GM23338 (cell line): ENCODE measurements at regions not wholly inside any gene's neighbourhood (a gene's known extent, or its start where the extent isn't known, plus 50 kb on each side); places are given as distances from the start of the nearest gene placed in this dataset.

ENCODE experiments used
- ATAC-seq: fragments of 200-7000 bp; cut with Tn5 transposase; 3 replicates; pipeline ENCODE4 v1.9.1; 2020
- DNase-seq: peaks from one replicate; pipeline ENCODE4 v3.0.0-alpha.2; 2015; ENCODE audit warnings: low spot score
- H2AFZ ChIP-seq: fragments of 200-600 bp; sonication (generic); 2 replicates; pipeline ENCODE4 v1.8.0; 2016; ENCODE audit warnings: antibody characterized with exemption, mild to moderate bottlenecking, moderate library complexity
- H3F3A ChIP-seq: fragments of 200-600 bp; sonication (generic); replicated peaks from 2 replicates; pipeline ENCODE4 v1.8.0; 2017; ENCODE audit warnings: antibody characterized with exemption, mixed run types, low read depth
- H3K27ac ChIP-seq: fragments of 200-600 bp; sonication (generic); 2 replicates; pipeline ENCODE4 v1.6.1; 2016; ENCODE audit warnings: low read depth
- H3K27me3 ChIP-seq: fragments of 200-600 bp; sonication (generic); 2 replicates; pipeline ENCODE4 v1.8.0; 2016; ENCODE audit warnings: mild to moderate bottlenecking, mixed run types, moderate library complexity; ENCODE audit not compliant: insufficient read depth
- H3K36me3 ChIP-seq: fragments of 200-600 bp; sonication (generic); 2 replicates; pipeline ENCODE4 v1.8.0; 2016; ENCODE audit warnings: mild to moderate bottlenecking; ENCODE audit not compliant: insufficient read depth
- H3K4me1 ChIP-seq: fragments of 200-600 bp; sonication (generic); 2 replicates; pipeline ENCODE4 v1.8.0; 2016; ENCODE audit warnings: mild to moderate bottlenecking, moderate library complexity; ENCODE audit not compliant: insufficient read depth
- H3K4me2 ChIP-seq: fragments of 200-600 bp; sonication (generic); 2 replicates; pipeline ENCODE4 v1.7.1; 2017; ENCODE audit warnings: mixed run types
- H3K4me3 ChIP-seq: fragments of 200-600 bp; sonication (generic); 2 replicates; pipeline ENCODE4 v1.6.1; 2016; ENCODE audit warnings: mixed run types
- H3K79me2 ChIP-seq: fragments of 200-600 bp; sonication (generic); replicated peaks from 2 replicates; pipeline ENCODE4 v1.8.0; 2017; ENCODE audit warnings: mild to moderate bottlenecking; ENCODE audit not compliant: insufficient read depth
- H3K9me2 ChIP-seq: fragments of 200-600 bp; sonication (generic); 2 replicates; pipeline ENCODE4 v1.8.0; 2017; ENCODE audit not compliant: insufficient read depth
- H4K20me1 ChIP-seq: fragments of 200-600 bp; sonication (generic); replicated peaks from 2 replicates; pipeline ENCODE4 v1.8.0; 2017; ENCODE audit warnings: mild to moderate bottlenecking; ENCODE audit not compliant: insufficient read depth
- H3K27ac Mint-ChIP-seq: 2 replicates; pipeline ENCODE4 v1.8.0; 2020; ENCODE audit warnings: inconsistent platforms, mild to moderate bottlenecking, moderate library complexity, mixed read lengths
- H3K27me3 Mint-ChIP-seq: 3 replicates; pipeline ENCODE4 v1.8.0; 2022; ENCODE audit warnings: low read depth, mild to moderate bottlenecking, moderate library complexity, mixed read lengths, inconsistent platforms; ENCODE audit not compliant: insufficient read depth, poor library complexity
- H3K36me3 Mint-ChIP-seq: 3 replicates; pipeline ENCODE4 v1.8.0; 2021; ENCODE audit warnings: low read depth, mild to moderate bottlenecking, inconsistent platforms, moderate library complexity, mixed read lengths
- H3K4me1 Mint-ChIP-seq: 3 replicates; pipeline ENCODE4 v1.8.0; 2020; ENCODE audit warnings: mild to moderate bottlenecking, inconsistent platforms, mixed read lengths
- H3K4me3 Mint-ChIP-seq: 3 replicates; pipeline ENCODE4 v1.8.0; 2021; ENCODE audit warnings: moderate library complexity, mild to moderate bottlenecking, inconsistent platforms, mixed read lengths
- H3K9me3 Mint-ChIP-seq: 3 replicates; pipeline ENCODE4 v1.8.0; 2020; ENCODE audit warnings: moderate library complexity, mild to moderate bottlenecking, inconsistent platforms, mixed read lengths
- CREB1 ChIP-seq: fragments of 250-450 bp; sonication (Bioruptor Pico); IDR thresholded peaks from 2 replicates; pipeline ENCODE4 v1.5.0; 2020; ENCODE audit warnings: low read depth, mild to moderate bottlenecking, moderate library complexity
- ETS1 ChIP-seq: IDR thresholded peaks from 2 replicates; pipeline ENCODE4 v1.6.1; 2016; ENCODE audit warnings: antibody characterized with exemption
- EZH2 ChIP-seq: fragments of 200-600 bp; sonication (generic); IDR thresholded peaks from one replicate; pipeline ENCODE4 v1.8.0; 2017; ENCODE audit warnings: antibody characterized with exemption, mild to moderate bottlenecking, low read depth; ENCODE audit not compliant: unreplicated experiment
- EZH2phosphoT487 ChIP-seq: fragments of 200-600 bp; sonication (generic); IDR thresholded peaks from one replicate; pipeline ENCODE4 v1.8.1; 2018; ENCODE audit warnings: antibody characterized with exemption; ENCODE audit not compliant: unreplicated experiment
- POLR2AphosphoS5 ChIP-seq: IDR thresholded peaks from 2 replicates; pipeline ENCODE4 v1.6.1; 2016; ENCODE audit warnings: antibody characterized with exemption, low read depth
- STAT1 ChIP-seq: IDR thresholded peaks from one replicate; pipeline ENCODE4 v1.6.1; 2016; ENCODE audit warnings: antibody characterized with exemption; ENCODE audit not compliant: unreplicated experiment
- ZNF114 ChIP-seq: fragments of 250-450 bp; sonication (Bioruptor Pico); IDR thresholded peaks from 2 replicates; pipeline ENCODE4 v1.5.0; 2020; ENCODE audit warnings: mild to moderate bottlenecking, moderate library complexity
- ZNF331 ChIP-seq: fragments of 250-450 bp; sonication (Bioruptor Pico); IDR thresholded peaks from 2 replicates; pipeline ENCODE4 v1.5.0; 2020; ENCODE audit warnings: low read depth, mild to moderate bottlenecking, moderate library complexity
- ZNF462 ChIP-seq: fragments of 250-450 bp; sonication (Bioruptor Pico); IDR thresholded peaks from 2 replicates; pipeline ENCODE4 v1.5.0; 2020; ENCODE audit warnings: mild to moderate bottlenecking, moderate library complexity

GRCh38 chr6:153539602-153540001 lies 408.5 kb upstream of the RGS17 start (continued):
- TF ChIP-seq EZH2phosphoT487: no peak
- TF ChIP-seq EZH2: no peak
- no peak for TF ChIP-seq STAT1
- no peak for TF ChIP-seq ETS1
- TF ChIP-seq ZNF462 (CRISPR knock-in tag): no peak
- no peak for TF ChIP-seq CREB1

- no peaks in the 10 kb centered on the region for H3K9me2 ChIP-seq
- Mint-ChIP-seq H3K4me3 (no peak overlapping the region), H3K9me3 (peaks cover 5% of the 10 kb centered on the region; the same call in 1 of the 3 replicates), H3K4me1 (no peaks in the 10 kb centered on the region), H3K27ac (no peak overlapping the region), H3K36me3 (no peaks in the 10 kb centered on the region; the same call in 2 of the 3 replicates), H3K27me3 (peaks cover 2% of the 10 kb centered on the region)
- no peaks in the 10 kb centered on the region for H3K79me2 ChIP-seq
- no peak overlapping the region for H3K4me3 ChIP-seq
- H4K20me1 ChIP-seq: no peaks in the 10 kb centered on the region
- ATAC-seq (no peak), DNase-seq (no peak)
- H3K4me2 ChIP-seq: no peak overlapping the region
- H3K4me1 ChIP-seq: no peaks in the 10 kb centered on the region
- no peaks in the 10 kb centered on the region for H3K27me3 ChIP-seq
- H3K36me3 ChIP-seq: no peaks in the 10 kb centered on the region
- no peak overlapping the region for H2AFZ ChIP-seq
- no peak overlapping the region for H3K27ac ChIP-seq
- no peaks in the 10 kb centered on the region for H3F3A ChIP-seq
- no peak for TF ChIP-seq ZNF114 (CRISPR knock-in tag)
- no peak for TF ChIP-seq ZNF462 (CRISPR knock-in tag)
- no peak for TF ChIP-seq POLR2AphosphoS5
- TF ChIP-seq ZNF331 (CRISPR knock-in tag): no peak
- TF ChIP-seq EZH2: no peak
These were observed 407.4 kb upstream of the RGS17 start for GRCh38 chr6:153538491-153538890.
